PC-3 (cell line): ENCODE measurements at regions not wholly inside any gene's neighbourhood (a gene's known extent, or its start where the extent isn't known, plus 50 kb on each side); places are given as distances from the start of the nearest gene placed in this dataset.

ENCODE experiments used
- ATAC-seq: fragments of 200-7000 bp; cut with Tn5 transposase; 2 replicates; pipeline ENCODE4 v1.9.1; 2020; ENCODE audit warnings: mild to moderate bottlenecking, moderate library complexity
- BruUV-seq: library from RNA; stranded (reverse); fragments of 400-500 nt; replicated peaks from 2 replicates; lab custom pipeline; 2021; lab: Mats Ljungman, UMichigan
- CTCF ChIA-PET: fragments of 300-600 bp; sonication (Branson Sonifier 250); formaldehyde crosslinking; loops from one replicate; lab custom pipeline; 2022; ENCODE audit warnings: antibody characterized with exemption; lab: Charles Lee
- POLR2A ChIA-PET: fragments of 300-600 bp; sonication (Branson Sonifier 250); formaldehyde crosslinking; loops from one replicate; lab custom pipeline; 2022; ENCODE audit warnings: antibody characterized with exemption; ENCODE audit not compliant: unreplicated experiment; lab: Charles Lee
- DNase-seq: peaks from one replicate; pipeline ENCODE4 v3.0.0-alpha.2; 2015
- H2AFZ ChIP-seq: fragments of 300-600 bp; sonication (generic); 2 replicates; pipeline ENCODE4 v1.6.0; 2016; ENCODE audit warnings: antibody characterized with exemption, low read length
- H3F3A ChIP-seq: fragments of 300-600 bp; sonication (generic); one replicate; pipeline ENCODE4 v1.6.0; 2017; ENCODE audit warnings: antibody characterized with exemption, low read length, control low read depth, mild to moderate bottlenecking; ENCODE audit not compliant: unreplicated experiment
- H3K27ac ChIP-seq: fragments of 300-600 bp; sonication (generic); 2 replicates; pipeline ENCODE4 v1.5.1; 2016; ENCODE audit warnings: mild to moderate bottlenecking, low read length
- H3K27me3 ChIP-seq: fragments of 300-600 bp; sonication (generic); 2 replicates; pipeline ENCODE4 v1.6.1; 2016; ENCODE audit warnings: low read length, mixed read lengths
- H3K36me3 ChIP-seq: fragments of 300-600 bp; sonication (generic); 2 replicates; pipeline ENCODE4 v1.6.1; 2016; ENCODE audit warnings: low read depth, mixed run types, low read length, mixed read lengths
- H3K4me1 ChIP-seq: fragments of 300-600 bp; sonication (generic); 2 replicates; pipeline ENCODE4 v1.5.1; 2016; ENCODE audit warnings: low read length; ENCODE audit not compliant: insufficient read depth
- H3K4me2 ChIP-seq: fragments of 300-600 bp; sonication (generic); 2 replicates; pipeline ENCODE4 v1.6.0; 2016; ENCODE audit warnings: low read length
- H3K4me3 ChIP-seq: fragments of 300-600 bp; sonication (generic); 2 replicates; pipeline ENCODE4 v1.5.1; 2016; ENCODE audit warnings: mild to moderate bottlenecking, low read length, mixed read lengths
- H3K79me2 ChIP-seq: fragments of 300-600 bp; sonication (generic); 2 replicates; pipeline ENCODE4 v1.6.1; 2017; ENCODE audit warnings: low read length, mixed read lengths
- H3K9ac ChIP-seq: fragments of 300-600 bp; sonication (generic); 2 replicates; pipeline ENCODE4 v1.6.0; 2016; ENCODE audit warnings: mild to moderate bottlenecking, low read length
- H3K9me2 ChIP-seq: fragments of 300-600 bp; sonication (generic); replicated peaks from 2 replicates; pipeline ENCODE4 v1.6.1; 2016; ENCODE audit warnings: mixed run types, low read length, mixed read lengths
- H3K9me3 ChIP-seq: fragments of 300-600 bp; sonication (generic); 2 replicates; pipeline ENCODE4 v1.6.1; 2016; ENCODE audit warnings: low read length, mixed read lengths
- H4K20me1 ChIP-seq: fragments of 300-600 bp; sonication (generic); 2 replicates; pipeline ENCODE4 v1.6.1; 2016; ENCODE audit warnings: low read length, mixed read lengths
- EZH2 ChIP-seq: fragments of 300-600 bp; sonication (generic); IDR thresholded peaks from one replicate; pipeline ENCODE4 v1.6.1; 2017; ENCODE audit warnings: antibody characterized with exemption, mild to moderate bottlenecking, low read length; ENCODE audit not compliant: unreplicated experiment
- EZH2phosphoT487 ChIP-seq: fragments of 300-600 bp; sonication (generic); IDR thresholded peaks from 2 replicates; pipeline ENCODE4 v1.6.1; 2018; ENCODE audit warnings: mild to moderate bottlenecking, antibody characterized with exemption, low read length, borderline replicate concordance
- intact Hi-C: fragments of 100-400 bp; cut with micrococcal nuclease; formaldehyde crosslinking; loops from 2 replicates; pipeline ENCODE4 v1.9.0; 2023
- TF ChIP-seq, protein P1 (sequence below): fragments of 300-600 bp; sonication (generic); conservative IDR thresholded peaks from 2 replicates; pipeline ENCODE4 v1.5.1; 2017; ENCODE audit warnings: antibody characterized with exemption, low read depth, mild to moderate bottlenecking, low read length

DNA sequence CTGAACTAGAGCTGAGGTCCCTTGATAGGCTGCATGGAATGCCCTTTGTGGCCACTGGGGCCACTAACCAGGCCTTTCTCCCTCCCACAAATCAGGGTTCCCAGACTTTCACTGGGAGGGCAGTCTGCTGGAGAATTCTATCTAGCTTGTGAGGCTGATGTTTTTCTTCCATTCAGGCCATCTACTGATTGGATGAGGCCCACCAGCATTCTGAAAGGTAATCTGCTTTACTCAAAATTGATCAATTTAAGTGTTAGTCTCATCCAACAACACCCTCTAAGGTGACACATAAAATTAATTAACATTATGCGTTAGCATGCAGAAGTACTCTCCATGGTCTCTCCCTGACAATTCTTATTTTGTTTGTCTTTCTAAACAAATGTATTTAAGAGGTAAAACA is 80.5 kb downstream of the RTP4 start:
- Histone ChIP-seq H3K27me3 (peaks cover 23% of the 10 kb centered on the region), H3K9me3 (no peaks in the 10 kb centered on the region), H3K9me2 (no peaks in the 10 kb centered on the region), H3K4me1 (no peaks in the 10 kb centered on the region), H3K27ac (no peak overlapping the region), H3K36me3 (no peaks in the 10 kb centered on the region), H3K4me2 (no peak overlapping the region), H4K20me1 (no peaks in the 10 kb centered on the region), H2AFZ (no peak overlapping the region), H3K4me3 (no peak overlapping the region), H3K9ac (no peak overlapping the region), H3K79me2 (no peaks in the 10 kb centered on the region), H3F3A (no peaks in the 10 kb centered on the region)
- ChIA-PET POLR2A (no interaction called here), CTCF (no interaction called here)
- intact Hi-C loops: no loop called here
- ATAC-seq: no peak
- BruUV-seq: no TSS peak
- TF ChIP-seq, protein P1, sequence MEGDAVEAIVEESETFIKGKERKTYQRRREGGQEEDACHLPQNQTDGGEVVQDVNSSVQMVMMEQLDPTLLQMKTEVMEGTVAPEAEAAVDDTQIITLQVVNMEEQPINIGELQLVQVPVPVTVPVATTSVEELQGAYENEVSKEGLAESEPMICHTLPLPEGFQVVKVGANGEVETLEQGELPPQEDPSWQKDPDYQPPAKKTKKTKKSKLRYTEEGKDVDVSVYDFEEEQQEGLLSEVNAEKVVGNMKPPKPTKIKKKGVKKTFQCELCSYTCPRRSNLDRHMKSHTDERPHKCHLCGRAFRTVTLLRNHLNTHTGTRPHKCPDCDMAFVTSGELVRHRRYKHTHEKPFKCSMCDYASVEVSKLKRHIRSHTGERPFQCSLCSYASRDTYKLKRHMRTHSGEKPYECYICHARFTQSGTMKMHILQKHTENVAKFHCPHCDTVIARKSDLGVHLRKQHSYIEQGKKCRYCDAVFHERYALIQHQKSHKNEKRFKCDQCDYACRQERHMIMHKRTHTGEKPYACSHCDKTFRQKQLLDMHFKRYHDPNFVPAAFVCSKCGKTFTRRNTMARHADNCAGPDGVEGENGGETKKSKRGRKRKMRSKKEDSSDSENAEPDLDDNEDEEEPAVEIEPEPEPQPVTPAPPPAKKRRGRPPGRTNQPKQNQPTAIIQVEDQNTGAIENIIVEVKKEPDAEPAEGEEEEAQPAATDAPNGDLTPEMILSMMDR: no peak
- TF ChIP-seq EZH2phosphoT487: no peak
- no peak for TF ChIP-seq EZH2
- no peak for DNase-seq

DNA sequence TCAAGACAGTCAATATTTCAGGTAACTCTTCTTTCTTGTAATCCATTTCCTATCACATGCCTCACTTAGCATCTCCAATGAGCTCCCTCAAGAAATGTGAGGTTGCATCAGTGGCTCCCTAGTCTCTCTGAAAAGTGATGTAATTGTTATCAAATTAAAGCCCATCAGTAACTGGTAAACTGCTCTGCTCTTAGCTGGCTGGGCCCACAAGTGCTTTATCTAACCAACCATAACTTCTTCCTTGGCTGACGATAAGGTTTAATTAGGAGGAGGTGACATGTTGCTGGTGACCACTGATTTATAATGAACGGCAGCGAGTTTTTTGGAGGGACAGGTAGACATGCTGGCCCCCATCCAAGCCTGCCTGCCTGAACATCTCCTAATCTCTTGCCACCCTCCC is 79.6 kb downstream of the RTP4 start:
- intact Hi-C loops: no loop called here
- no TSS peak for BruUV-seq
- Histone ChIP-seq H3K27ac (no peak overlapping the region), H3K4me2 (no peak overlapping the region), H2AFZ (no peak overlapping the region), H3K4me1 (no peaks in the 10 kb centered on the region), H3K36me3 (no peaks in the 10 kb centered on the region), H4K20me1 (no peaks in the 10 kb centered on the region), H3K79me2 (no peaks in the 10 kb centered on the region), H3K27me3 (peaks cover 21% of the 10 kb centered on the region), H3K9me3 (no peaks in the 10 kb centered on the region), H3K4me3 (no peak overlapping the region), H3F3A (no peaks in the 10 kb centered on the region), H3K9me2 (no peaks in the 10 kb centered on the region), H3K9ac (no peak overlapping the region)
- no peak for DNase-seq
- CTCF ChIA-PET: no interaction called here
- POLR2A ChIA-PET: no interaction called here
- TF ChIP-seq EZH2 (no peak), EZH2phosphoT487 (no peak)
- TF ChIP-seq, protein P1: no peak
- no peak for ATAC-seq

DNA sequence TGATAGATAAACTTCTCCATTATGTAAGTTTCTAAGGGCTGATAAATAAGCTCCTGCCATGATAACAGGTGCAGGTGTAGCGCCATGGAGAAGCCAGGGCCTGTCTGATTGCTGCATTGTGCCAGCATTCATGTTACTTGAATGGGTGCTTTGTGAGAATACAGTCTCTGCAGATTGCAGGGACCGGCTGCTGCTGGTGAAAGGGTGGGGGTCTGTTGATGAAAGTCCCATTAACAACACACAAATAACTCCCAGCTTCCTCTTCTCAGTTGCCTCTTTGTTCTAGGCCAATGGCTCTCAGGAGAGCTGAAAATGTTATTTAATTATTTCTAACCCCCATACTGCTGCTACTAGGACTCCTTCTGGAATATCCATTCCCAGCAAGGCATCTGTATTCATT is 77.2 kb downstream of the RTP4 start:
- no peaks in the 10 kb centered on the region for H3K36me3 ChIP-seq
- ChIA-PET POLR2A (no interaction called here), CTCF (no interaction called here)
- intact Hi-C loops: no loop called here
- DNase-seq (no peak), ATAC-seq (no peak)
- no peak overlapping the region for H3K4me2 ChIP-seq
- H3K79me2 ChIP-seq: no peaks in the 10 kb centered on the region
- no peaks in the 10 kb centered on the region for H4K20me1 ChIP-seq
- H3K9ac ChIP-seq: no peak overlapping the region
- H3K9me3 ChIP-seq: no peaks in the 10 kb centered on the region
- H3K9me2 ChIP-seq: no peaks in the 10 kb centered on the region
- TF ChIP-seq, protein P1: no peak
- TF ChIP-seq EZH2phosphoT487: no peak
- TF ChIP-seq EZH2: no peak
- H3K4me1 ChIP-seq: no peaks in the 10 kb centered on the region
- no peaks in the 10 kb centered on the region for H3F3A ChIP-seq
- H2AFZ ChIP-seq: no peak overlapping the region
- 0 out of 2 replicates have a peak, but pooled peaks cover 4% of the 10 kb centered on the region for H3K27me3 ChIP-seq
- H3K4me3 ChIP-seq: no peak overlapping the region
- H3K27ac ChIP-seq: no peak overlapping the region
- no TSS peak for BruUV-seq
